ENCODE measurements at regions not wholly inside any gene's neighbourhood (a gene's known extent, or its start where the extent isn't known, plus 50 kb on each side); places are given as distances from the start of the nearest gene placed in this dataset.

DNA sequence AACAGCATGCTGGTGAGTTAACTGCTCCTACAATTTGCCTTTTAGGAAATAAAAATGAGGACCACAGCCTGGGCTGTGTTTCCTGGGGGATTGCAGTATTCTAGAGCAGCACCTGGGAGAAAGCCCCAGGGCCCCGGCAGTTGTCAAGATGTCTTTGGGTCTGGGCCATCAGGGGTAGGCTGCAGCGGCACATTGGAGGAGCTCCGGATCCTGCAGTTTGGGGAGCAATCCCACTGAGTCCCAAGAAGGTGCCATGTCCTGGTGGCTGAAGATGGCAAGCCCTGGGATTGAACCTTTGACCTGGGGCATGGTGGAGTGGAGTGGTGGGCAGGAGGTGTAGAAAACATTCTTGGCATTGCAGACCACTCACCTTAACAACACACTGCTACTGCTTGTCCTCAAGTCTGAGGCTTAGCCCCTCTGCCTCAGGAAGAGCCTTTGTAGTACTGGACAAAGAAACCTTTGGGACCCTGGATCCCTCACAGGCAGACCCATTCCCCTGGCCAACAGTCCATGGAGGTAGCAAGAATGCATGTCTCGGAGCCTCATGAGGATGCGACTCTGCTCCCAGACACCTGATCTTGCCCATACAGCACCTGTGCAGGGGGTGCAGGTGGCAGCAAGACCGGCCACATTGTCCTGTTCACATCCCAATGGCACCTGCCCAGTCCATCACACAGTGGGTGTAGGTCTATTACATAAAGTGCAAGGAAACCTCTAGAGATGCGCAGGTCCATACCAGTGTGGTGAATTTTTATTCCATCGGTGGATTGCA is 159.1 kb upstream of the IRX2 start (continued):
- TF ChIP-seq CHD7 (IDR thresholded peaks at IDR 0.05; ENCODE audit: insufficient replicate concordance, low read length) = no peak
- no peak for TF ChIP-seq SIRT6 (IDR thresholded peaks at IDR 0.05; ENCODE audit: low read length)
- no peak for TF ChIP-seq TAF1 (IDR thresholded peaks at IDR 0.05; ENCODE audit: low read depth, low read length)
- no peak for TF ChIP-seq CEBPB (IDR thresholded peaks at IDR 0.05; ENCODE audit: low read depth, low read length)
- no peak for TF ChIP-seq POU5F1 (IDR thresholded peaks at IDR 0.05; ENCODE audit: low read depth, low read length)
- TF ChIP-seq, protein P1, sequence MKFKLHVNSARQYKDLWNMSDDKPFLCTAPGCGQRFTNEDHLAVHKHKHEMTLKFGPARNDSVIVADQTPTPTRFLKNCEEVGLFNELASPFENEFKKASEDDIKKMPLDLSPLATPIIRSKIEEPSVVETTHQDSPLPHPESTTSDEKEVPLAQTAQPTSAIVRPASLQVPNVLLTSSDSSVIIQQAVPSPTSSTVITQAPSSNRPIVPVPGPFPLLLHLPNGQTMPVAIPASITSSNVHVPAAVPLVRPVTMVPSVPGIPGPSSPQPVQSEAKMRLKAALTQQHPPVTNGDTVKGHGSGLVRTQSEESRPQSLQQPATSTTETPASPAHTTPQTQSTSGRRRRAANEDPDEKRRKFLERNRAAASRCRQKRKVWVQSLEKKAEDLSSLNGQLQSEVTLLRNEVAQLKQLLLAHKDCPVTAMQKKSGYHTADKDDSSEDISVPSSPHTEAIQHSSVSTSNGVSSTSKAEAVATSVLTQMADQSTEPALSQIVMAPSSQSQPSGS (IDR thresholded peaks at IDR 0.05; ENCODE audit: low read length) = no peak
- TF ChIP-seq SUZ12 (IDR thresholded peaks at IDR 0.05; ENCODE audit: low read length) = no peak
- TF ChIP-seq SIX5 (IDR thresholded peaks at IDR 0.05; ENCODE audit: low read depth, low read length) = no peak
- TF ChIP-seq RXRA (IDR thresholded peaks at IDR 0.05; ENCODE audit: insufficient read depth, low read depth, low read length) = no peak
- TF ChIP-seq SP4 (IDR thresholded peaks at IDR 0.05; ENCODE audit: low read length) = no peak
